Kidney capillary endothelial cell (primary cell): ENCODE measurements at regions not wholly inside any gene's neighbourhood (a gene's known extent, or its start where the extent isn't known, plus 50 kb on each side); places are given as distances from the start of the nearest gene placed in this dataset.

Experiments
- DNase-seq: peaks from one replicate; pipeline ENCODE4 v3.0.0-alpha.2; 2018; ENCODE audit warnings: low spot score

GRCh38 chr6:159342146-159342545 lies 172.9 kb downstream of the FNDC1 start:
- DNase-seq: no peak

DNA sequence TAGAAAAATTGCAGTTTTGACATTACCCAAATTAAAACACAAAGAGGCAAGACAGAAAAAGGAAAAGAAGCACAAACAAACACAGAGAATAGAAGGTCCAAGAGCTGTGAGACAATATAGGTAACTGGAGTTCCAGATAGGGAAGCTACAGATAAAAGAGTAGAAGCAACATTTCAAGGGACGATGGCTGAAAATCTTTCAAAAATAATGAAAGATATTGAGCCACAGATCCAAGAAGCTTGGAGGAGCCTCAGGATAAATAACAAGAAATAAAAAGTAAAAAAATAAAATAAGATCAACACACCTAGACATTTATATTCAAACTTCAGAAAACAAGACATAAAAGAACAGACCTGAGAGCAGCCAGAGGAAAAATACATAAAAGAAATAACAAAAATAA lies 164.9 kb downstream of the FNDC1 start:
- DNase-seq: no peak

GRCh38 chr6:159331451-159331850 lies 162.3 kb downstream of the FNDC1 start:
- no peak for DNase-seq

DNA sequence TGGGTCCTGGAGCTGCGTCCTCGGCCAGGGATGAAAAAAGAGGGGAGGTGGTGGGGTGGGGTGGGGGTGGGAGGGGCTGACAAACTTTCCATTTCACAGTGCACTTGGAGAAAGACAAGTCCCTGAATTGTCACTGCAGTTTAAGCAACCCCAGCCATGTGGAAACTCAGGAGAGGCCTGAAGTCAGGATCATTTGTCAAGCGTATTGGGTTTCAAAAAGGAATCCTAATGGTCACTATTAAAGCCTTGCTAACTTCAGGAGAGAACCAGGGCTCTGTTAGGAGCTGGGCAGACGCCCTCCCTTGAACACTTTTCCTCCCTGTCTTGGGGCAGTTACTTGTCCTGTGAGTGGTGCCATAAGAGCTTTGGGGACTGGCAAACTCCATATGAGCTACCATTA lies 159.9 kb downstream of the FNDC1 start:
- DNase-seq: no peak

- no peak for DNase-seq
Measured at GRCh38 chr6:159328052-159328451, 158.9 kb downstream of the FNDC1 start.

DNA sequence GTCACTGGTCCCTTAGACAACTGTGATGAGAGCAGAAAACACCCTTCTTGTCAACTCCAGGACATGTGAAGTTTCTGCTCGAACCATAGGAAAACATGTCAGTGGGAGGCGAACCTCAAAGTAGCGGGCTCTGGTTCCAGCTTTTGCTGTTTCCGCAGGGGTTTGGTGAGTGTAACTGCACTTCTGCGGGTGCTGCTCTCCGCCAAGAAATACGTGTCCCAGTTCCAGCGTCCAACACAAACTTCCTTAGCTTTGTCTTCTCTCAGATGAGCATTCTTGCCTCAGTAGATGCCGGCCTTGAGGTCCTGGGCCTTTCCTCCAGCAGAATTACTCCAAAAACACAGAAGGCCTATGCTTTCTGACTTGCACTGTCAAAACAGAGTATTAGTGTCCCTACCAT lies 156.3 kb downstream of the FNDC1 start:
- no peak for DNase-seq

- DNase-seq: no peak
Measured at GRCh38 chr6:159324596-159324995, 155.4 kb downstream of the FNDC1 start.
